SK-N-SH treated with all-trans-retinoic acid at 6 μM for 48 hours (cell line): ENCODE measurements at regions not wholly inside any gene's neighbourhood (a gene's known extent, or its start where the extent isn't known, plus 50 kb on each side); places are given as distances from the start of the nearest gene placed in this dataset.
"Not testable (repeated sequence)": the region's sequence is repeated elsewhere in the genome, so short reads cannot be mapped to it uniquely, and the experiment has no call there.

Source experiments
- CREB5 ChIP-seq: fragments of 250-450 bp; sonication (Bioruptor Pico); IDR thresholded peaks from 2 replicates; pipeline ENCODE4 v1.5.1; 2020; ENCODE audit warnings: low read depth, mild to moderate bottlenecking, moderate library complexity
- GLIS3 ChIP-seq: fragments of 250-450 bp; sonication (Bioruptor Pico); IDR thresholded peaks from 2 replicates; pipeline ENCODE4 v1.5.0; 2020; ENCODE audit warnings: mild to moderate bottlenecking, moderate library complexity
- PATZ1 ChIP-seq: fragments of 250-450 bp; sonication (Bioruptor Pico); IDR thresholded peaks from 2 replicates; pipeline ENCODE4 v1.8.0; 2020; ENCODE audit warnings: mild to moderate bottlenecking, moderate library complexity, borderline replicate concordance
- RARB ChIP-seq: fragments of 250-450 bp; sonication (Bioruptor Pico); IDR thresholded peaks from 2 replicates; pipeline ENCODE4 v1.8.0; 2021; ENCODE audit warnings: mild to moderate bottlenecking, moderate library complexity
- TSHZ2 ChIP-seq: fragments of 250-450 bp; sonication (Bioruptor Pico); IDR thresholded peaks from 2 replicates; pipeline ENCODE4 v1.5.0; 2020; ENCODE audit warnings: mild to moderate bottlenecking, moderate library complexity
- ZFP3 ChIP-seq: fragments of 250-450 bp; sonication (Bioruptor Pico); IDR thresholded peaks from 2 replicates; pipeline ENCODE4 v1.5.0; 2020; ENCODE audit warnings: mild to moderate bottlenecking, moderate library complexity
- ZFP30 ChIP-seq: fragments of 450-650 bp; formaldehyde crosslinking; IDR thresholded peaks from 2 replicates; pipeline ENCODE4 v1.5.0; 2022; ENCODE audit warnings: mild to moderate bottlenecking, moderate library complexity
- ZNF565 ChIP-seq: fragments of 450-650 bp; formaldehyde crosslinking; conservative IDR thresholded peaks from 2 replicates; pipeline ENCODE4 v1.5.0; 2020; ENCODE audit warnings: low read depth, mild to moderate bottlenecking, moderate library complexity
- ZNF70 ChIP-seq: fragments of 450-650 bp; formaldehyde crosslinking; IDR thresholded peaks from 2 replicates; pipeline ENCODE4 v1.5.0; 2020; ENCODE audit warnings: mild to moderate bottlenecking, moderate library complexity
- ZNF8 ChIP-seq: fragments of 450-650 bp; formaldehyde crosslinking; IDR thresholded peaks from 2 replicates; pipeline ENCODE4 v1.5.0; 2020; ENCODE audit warnings: mild to moderate bottlenecking, moderate library complexity

DNA sequence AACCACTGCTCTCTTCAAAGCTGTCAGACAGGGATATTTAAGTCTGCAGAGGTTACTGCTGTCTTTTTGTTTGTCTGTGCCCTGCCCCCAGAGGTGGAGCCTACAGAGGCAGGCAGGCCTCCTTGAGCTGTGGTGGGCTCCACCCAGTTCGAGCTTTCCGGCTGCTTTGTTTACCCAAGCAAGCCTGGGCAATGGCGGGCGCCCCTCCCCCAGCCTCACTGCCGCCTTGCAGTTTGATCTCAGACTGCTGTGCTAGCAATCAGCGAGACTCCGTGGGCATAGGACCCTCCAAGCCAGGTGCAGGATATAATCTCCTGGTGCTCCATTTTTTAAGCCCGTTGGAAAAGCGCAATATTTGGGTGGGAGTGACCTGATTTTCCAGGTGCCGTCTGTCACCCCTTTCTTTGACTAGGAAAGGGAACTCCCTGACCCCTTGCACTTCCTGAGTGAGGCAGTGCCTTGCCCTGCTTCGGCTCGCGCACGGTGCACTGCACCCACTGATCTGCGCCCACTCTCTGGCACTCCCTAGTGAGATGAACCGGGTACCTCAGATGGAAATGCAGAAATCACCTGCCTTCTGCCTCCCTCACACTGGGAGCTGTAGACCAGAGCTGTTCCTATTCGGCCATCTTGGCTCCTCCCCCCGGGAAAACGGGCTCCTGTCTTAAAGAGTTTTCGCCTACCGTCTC is 758.3 kb upstream of the NXPH2 start:
- not testable (repeated sequence) for TF ChIP-seq ZFP3 (CRISPR knock-in tag); GLIS3 (CRISPR knock-in tag); RARB (CRISPR knock-in tag); CREB5 (CRISPR knock-in tag); ZNF565 (CRISPR knock-in tag); ZNF70 (CRISPR knock-in tag); ZFP30; ZNF8 (CRISPR knock-in tag); PATZ1 (CRISPR knock-in tag); TSHZ2 (CRISPR knock-in tag)
